RPMI7951 (cell line): ENCODE measurements at regions not wholly inside any gene's neighbourhood (a gene's known extent, or its start where the extent isn't known, plus 50 kb on each side); places are given as distances from the start of the nearest gene placed in this dataset.

Source experiments
- DNase-seq: peaks from one replicate; pipeline ENCODE4 v3.0.0-alpha.2; 2012; ENCODE audit warnings: low read depth

- DNase-seq: peak; percentile 22
Observed at GRCh38 chr2:172153156-172153555, 50.5 kb upstream of the DLX2 start.

- no peak for DNase-seq
Observed at GRCh38 chr2:172153757-172154156, 51.1 kb upstream of the DLX2 start.

- DNase-seq: no peak
Observed at GRCh38 chr2:172155752-172156151, 53.1 kb upstream of the DLX2 start.

- no peak for DNase-seq
Observed at GRCh38 chr2:172160839-172161238, 58.1 kb upstream of the DLX2 start.

GRCh38 chr2:172162225-172162733 lies 59.6 kb upstream of the DLX2 start:
- DNase-seq: no peak

- no peak for DNase-seq
Observed at GRCh38 chr2:172162739-172163336, 60.1 kb upstream of the DLX2 start.

GRCh38 chr2:172168917-172169346 lies 66.2 kb upstream of the DLX2 start:
- DNase-seq: no peak

GRCh38 chr2:172169611-172170010 lies 66.9 kb upstream of the DLX2 start:
- DNase-seq: no peak

- DNase-seq: peak; percentile 60
Observed at GRCh38 chr2:172172513-172173173, 69.9 kb upstream of the DLX2 start.

- DNase-seq: no peak
Observed at GRCh38 chr2:172173174-172173706, 70.5 kb upstream of the DLX2 start.

- DNase-seq: no peak
Observed at GRCh38 chr2:172177581-172177980, 74.9 kb upstream of the DLX2 start.

- DNase-seq: peak; percentile 76
Observed at GRCh38 chr2:172177996-172178395, 75.3 kb upstream of the DLX2 start.

GRCh38 chr2:172179045-172179701 lies 76.5 kb upstream of the DLX2 start:
- peak; percentile 77 for DNase-seq

GRCh38 chr2:172181840-172182239 lies 79.1 kb upstream of the DLX2 start:
- DNase-seq: peak; percentile 15

GRCh38 chr2:172182624-172183023 lies 79.9 kb upstream of the DLX2 start:
- DNase-seq: no peak

- no peak for DNase-seq
Observed at GRCh38 chr2:172193331-172194089, 90.8 kb upstream of the DLX2 start.

- no peak for DNase-seq
Observed at GRCh38 chr2:172195836-172196376, 93.2 kb upstream of the DLX2 start.

GRCh38 chr2:172196768-172197431 lies 94.2 kb upstream of the DLX2 start:
- peak; percentile 87 for DNase-seq

GRCh38 chr2:172198361-172198760 lies 95.7 kb upstream of the DLX2 start:
- no peak for DNase-seq

GRCh38 chr2:172198908-172199307 lies 96.2 kb upstream of the DLX2 start:
- peak; percentile 63 for DNase-seq

GRCh38 chr2:172200495-172201085 lies 97.9 kb upstream of the DLX2 start:
- DNase-seq: peak; percentile 47
